Mesenchymal stem cell (in vitro differentiated cells and primary cell): ENCODE measurements at regions not wholly inside any gene's neighbourhood (a gene's known extent, or its start where the extent isn't known, plus 50 kb on each side); places are given as distances from the start of the nearest gene placed in this dataset.
A peak's percentile ranks its signal among the peaks of the same experiment; 100 is the strongest.
"Not testable (repeated sequence)": the region's sequence is repeated elsewhere in the genome, so short reads cannot be mapped to it uniquely, and the experiment has no call there.

Source experiments
- DNase-seq: peaks from one replicate; pipeline ENCODE4 v3.0.0-alpha.2; 2013
- H2AFZ ChIP-seq: one replicate; pipeline ENCODE4 v1.6.1; 2013; ENCODE audit warnings: low read depth, mild to moderate bottlenecking, control low read depth, inconsistent platforms, low read length, moderate library complexity
- H2AK5ac ChIP-seq: 2 replicates; pipeline ENCODE4 v1.6.1; 2013; ENCODE audit warnings: low read length, moderate library complexity, mild to moderate bottlenecking, inconsistent platforms; ENCODE audit not compliant: severe bottlenecking
- H2BK120ac ChIP-seq: one replicate; pipeline ENCODE4 v1.6.1; 2013; ENCODE audit warnings: low read depth, mild to moderate bottlenecking, inconsistent platforms, low read length, moderate library complexity
- H2BK12ac ChIP-seq, 2 experiments: one replicate each; pipeline ENCODE4 v1.6.1; 2013; ENCODE audit warnings: inconsistent platforms in 2 of 2, low read length in 2 of 2, mild to moderate bottlenecking in 2 of 2, moderate library complexity in 2 of 2, control low read depth in 1 of 2
- H2BK15ac ChIP-seq: one replicate; pipeline ENCODE4 v1.6.1; 2013; ENCODE audit warnings: mild to moderate bottlenecking, low read depth, inconsistent platforms; ENCODE audit not compliant: poor library complexity, severe bottlenecking
- H2BK5ac ChIP-seq: 2 replicates; pipeline ENCODE4 v1.6.1; 2013; ENCODE audit warnings: low read depth, mild to moderate bottlenecking, low read length, control low read depth, inconsistent platforms; ENCODE audit not compliant: poor library complexity, severe bottlenecking
- H3K14ac ChIP-seq, 2 experiments: one replicate each; pipeline ENCODE4 v1.6.1; 2013; ENCODE audit warnings: inconsistent platforms in 2 of 2, low read length in 2 of 2, control low read depth in 1 of 2, mild to moderate bottlenecking in 1 of 2, moderate library complexity in 1 of 2
- H3K18ac ChIP-seq, 2 experiments: one replicate each; pipeline ENCODE4 v1.6.1; 2013; ENCODE audit warnings: inconsistent platforms in 2 of 2, low read length in 2 of 2, control low read depth in 1 of 2, low read depth in 1 of 2, mild to moderate bottlenecking in 1 of 2
- H3K23ac ChIP-seq, 2 experiments: one replicate each; pipeline ENCODE4 v1.6.1; 2013; ENCODE audit warnings: inconsistent platforms in 2 of 2, low read length in 2 of 2, mild to moderate bottlenecking in 2 of 2, moderate library complexity in 2 of 2, control low read depth in 1 of 2
- H3K27ac ChIP-seq: 2 replicates; pipeline ENCODE4 v1.5.1; 2013; ENCODE audit warnings: mild to moderate bottlenecking, moderate library complexity, low read length, control low read depth, inconsistent platforms; ENCODE audit not compliant: poor library complexity, severe bottlenecking
- H3K27me3 ChIP-seq, 2 experiments: 2 replicates each; pipeline versions ENCODE4 v1.6.1 to v1.7.0; 2013; ENCODE audit warnings: low read length in 2 of 2, mild to moderate bottlenecking in 2 of 2, moderate library complexity in 2 of 2, control low read depth in 1 of 2, inconsistent platforms in 1 of 2; ENCODE audit not compliant: control insufficient read depth in 1 of 2, insufficient read depth in 1 of 2
- H3K36me3 ChIP-seq, 2 experiments: 2 replicates each; pipeline versions ENCODE4 v1.6.1 to v1.7.0; 2013; ENCODE audit warnings: low read length in 2 of 2, control low read depth in 1 of 2, inconsistent platforms in 1 of 2, low read depth in 1 of 2, mild to moderate bottlenecking in 1 of 2; ENCODE audit not compliant: insufficient read depth in 2 of 2, control insufficient read depth in 1 of 2
- H3K4ac ChIP-seq, 2 experiments: one replicate each; pipeline ENCODE4 v1.6.1; 2013; ENCODE audit warnings: inconsistent platforms in 2 of 2, low read length in 2 of 2, mild to moderate bottlenecking in 2 of 2, moderate library complexity in 2 of 2, control low read depth in 1 of 2, low read depth in 1 of 2
- H3K4me1 ChIP-seq: 2 replicates; pipeline ENCODE4 v1.6.1; 2013; ENCODE audit warnings: low read depth, low read length, control low read depth; ENCODE audit not compliant: control insufficient read depth, insufficient read depth
- H3K4me2 ChIP-seq: 2 replicates; pipeline ENCODE4 v1.6.1; 2013; ENCODE audit warnings: low read length, mild to moderate bottlenecking, inconsistent platforms; ENCODE audit not compliant: poor library complexity, severe bottlenecking
- H3K4me3 ChIP-seq, 2 experiments: 2 replicates each; pipeline versions ENCODE4 v1.5.1 to v1.7.0; 2013; ENCODE audit warnings: low read length in 2 of 2, mild to moderate bottlenecking in 2 of 2, control low read depth in 1 of 2, low read depth in 1 of 2; ENCODE audit not compliant: insufficient read depth in 1 of 2
- H3K79me1 ChIP-seq: replicated peaks from 2 replicates; pipeline ENCODE4 v1.6.1; 2013; ENCODE audit warnings: mild to moderate bottlenecking, control low read depth, low read length, inconsistent platforms; ENCODE audit not compliant: poor library complexity, severe bottlenecking
- H3K9ac ChIP-seq: 2 replicates; pipeline ENCODE4 v1.7.0; 2013; ENCODE audit warnings: mild to moderate bottlenecking, low read length, moderate library complexity
- H3K9me3 ChIP-seq: 2 replicates; pipeline ENCODE4 v1.7.0; 2013; ENCODE audit warnings: mild to moderate bottlenecking, low read length; ENCODE audit not compliant: control insufficient read depth
- H4K8ac ChIP-seq: one replicate; pipeline ENCODE4 v1.6.1; 2013; ENCODE audit warnings: inconsistent platforms, mild to moderate bottlenecking, low read length, moderate library complexity
- H4K91ac ChIP-seq: one replicate; pipeline ENCODE4 v1.6.1; 2013; ENCODE audit warnings: mild to moderate bottlenecking, low read length, inconsistent platforms
- WGBS: methylation state at CpG from one replicate; pipeline ENCODE4 v1.1.7; 2013; ENCODE audit warnings: mixed read lengths; 5-methylcytosine and 5-hydroxymethylcytosine counted together

- no peak overlapping the region for H4K8ac ChIP-seq
- no peak overlapping the region for H2BK15ac ChIP-seq
Observed at GRCh38 chr18:14936313-14936712, 188.3 kb downstream of the ANKRD30B start.

DNA sequence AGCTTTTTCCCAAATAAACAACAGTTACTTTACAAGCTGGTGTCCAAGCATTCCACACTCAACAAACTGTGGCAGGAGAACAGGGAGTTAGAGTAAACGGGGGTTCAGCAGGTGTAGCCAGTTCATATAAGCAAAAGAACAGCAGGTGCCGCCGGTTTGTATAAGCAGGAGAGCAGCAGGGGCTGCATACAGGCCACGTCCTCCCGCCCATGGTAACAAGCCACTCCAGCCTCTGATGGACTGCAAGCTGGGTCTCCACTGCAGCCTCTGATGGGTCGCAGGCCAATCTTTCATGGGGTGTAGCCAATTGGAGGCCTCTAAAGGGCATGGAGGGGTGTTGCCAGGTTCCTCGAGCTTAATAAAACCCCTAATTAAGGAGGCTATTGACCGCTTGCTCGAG is 189.3 kb downstream of the ANKRD30B start:
- Histone ChIP-seq H2BK120ac (no peak overlapping the region), H3K4me1 (no peaks in the 10 kb centered on the region), H3K79me1 (no peaks in the 10 kb centered on the region), H3K4ac (no peak overlapping the region), H2BK5ac (no peak overlapping the region), H2AFZ (no peak overlapping the region), H3K27me3 (peaks cover 0 to 21% of the 10 kb centered on the region in 2 experiments), H2BK12ac (no peak overlapping the region), H3K4me2 (no peak overlapping the region), H3K9ac (no peak overlapping the region), H4K91ac (no peak overlapping the region), H3K18ac (no peak overlapping the region), H3K27ac (no peak overlapping the region), H2BK15ac (no peak overlapping the region), H2AK5ac (no peak overlapping the region), H3K36me3 (no peaks in the 10 kb centered on the region), H3K23ac (no peak overlapping the region), H3K9me3 (no peaks in the 10 kb centered on the region), H3K14ac (no peak overlapping the region), H4K8ac (no peak overlapping the region), H3K4me3 (no peak overlapping the region)
- no peak for DNase-seq
- 71% methylated on average over 9 of the region's 9 CpGs for WGBS

More at GRCh38 chr18:14936313-14936712, 188.3 kb downstream of the ANKRD30B start:
- no peaks in the 10 kb centered on the region for H3K36me3 ChIP-seq
- H3K9me3 ChIP-seq = no peaks in the 10 kb centered on the region
- DNase-seq = no peak
- H2BK5ac ChIP-seq = no peak overlapping the region
- no peaks in the 10 kb centered on the region for H3K4me1 ChIP-seq
- H3K4ac ChIP-seq = no peak overlapping the region
- no peak overlapping the region for H4K91ac ChIP-seq
- no peak overlapping the region for H2BK12ac ChIP-seq
- H3K23ac ChIP-seq = no peak overlapping the region
- no peak overlapping the region for H3K4me2 ChIP-seq
- H3K14ac ChIP-seq = no peak overlapping the region
- no peak overlapping the region for H2BK120ac ChIP-seq
- H2AK5ac ChIP-seq = no peak overlapping the region
- no peak overlapping the region for H3K18ac ChIP-seq
- no peak overlapping the region for H3K4me3 ChIP-seq
- no peak overlapping the region for H2AFZ ChIP-seq
- WGBS = 37% methylated on average over 3 of the region's 4 CpGs
- H3K27me3 ChIP-seq = peaks cover 0 to 20% of the 10 kb centered on the region in 2 experiments
- H3K27ac ChIP-seq = no peak overlapping the region
- H3K9ac ChIP-seq = no peak overlapping the region
- H3K79me1 ChIP-seq = no peaks in the 10 kb centered on the region

- H3K18ac ChIP-seq = no peak overlapping the region
- H2BK5ac ChIP-seq = no peak overlapping the region
- no peaks in the 10 kb centered on the region for H3K79me1 ChIP-seq
- H4K91ac ChIP-seq = no peak overlapping the region
- no peaks in the 10 kb centered on the region for H3K36me3 ChIP-seq
- H3K4me1 ChIP-seq = no peaks in the 10 kb centered on the region
- peaks cover 0 to 18% of the 10 kb centered on the region in 2 experiments for H3K27me3 ChIP-seq
- no peak overlapping the region for H3K14ac ChIP-seq
- H2BK15ac ChIP-seq = no peak overlapping the region
- no peak overlapping the region for H3K4ac ChIP-seq
- no peak overlapping the region for H2AK5ac ChIP-seq
- H4K8ac ChIP-seq = no peak overlapping the region
- no peak overlapping the region for H3K4me3 ChIP-seq
- no peak overlapping the region for H2AFZ ChIP-seq
- no peak overlapping the region for H3K9ac ChIP-seq
- DNase-seq = no peak
- no peaks in the 10 kb centered on the region for H3K9me3 ChIP-seq
- H3K27ac ChIP-seq = no peak overlapping the region
- no peak overlapping the region for H2BK12ac ChIP-seq
- no peak overlapping the region for H2BK120ac ChIP-seq
- H3K4me2 ChIP-seq = no peak overlapping the region
- no peak overlapping the region for H3K23ac ChIP-seq
Observed at GRCh38 chr18:14939141-14939540, 191.2 kb downstream of the ANKRD30B start.

DNA sequence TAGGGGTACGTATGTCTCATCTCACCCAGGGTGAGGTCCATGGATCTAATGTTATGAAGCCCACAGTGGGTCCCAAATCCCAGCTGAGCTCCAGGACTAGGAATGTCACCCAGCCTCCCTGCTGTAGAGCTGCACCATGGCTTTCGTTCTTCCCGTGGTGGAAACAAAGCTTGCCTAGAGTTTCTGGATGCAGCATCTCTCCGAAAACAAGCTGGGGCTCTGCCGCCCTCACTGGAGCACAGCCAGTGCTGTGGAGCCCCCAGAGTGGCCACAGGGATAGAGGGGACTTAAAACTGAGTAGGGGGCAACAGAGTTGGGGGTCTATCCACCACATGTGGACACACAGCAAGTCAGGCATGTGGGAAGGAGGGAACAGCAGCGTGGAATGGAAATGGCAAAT is 192.1 kb downstream of the ANKRD30B start:
- not testable (repeated sequence) for H3K4ac ChIP-seq

More for the DNA sequence above, 192.1 kb downstream of the ANKRD30B start:
- H3K27ac ChIP-seq, H3K79me1 ChIP-seq, H3K9me3 ChIP-seq, H2AK5ac ChIP-seq, H3K18ac ChIP-seq, H2AFZ ChIP-seq, H4K91ac ChIP-seq, H2BK15ac ChIP-seq, H3K4me2 ChIP-seq, H2BK120ac ChIP-seq, H3K4me1 ChIP-seq, H4K8ac ChIP-seq, H2BK12ac ChIP-seq, H3K9ac ChIP-seq, H2BK5ac ChIP-seq, DNase-seq, H3K14ac ChIP-seq, H3K23ac ChIP-seq, H3K36me3 ChIP-seq: not testable (repeated sequence)
- WGBS = 56% methylated on average over 6 of the region's 6 CpGs
- H3K4me3 ChIP-seq = peak overlapping the region in 1 of 2 experiments; percentile 22
- peaks cover 0 to 14% of the 10 kb centered on the region in 2 experiments for H3K27me3 ChIP-seq
